ENCODE measurements at regions not wholly inside any gene's neighbourhood (a gene's known extent, or its start where the extent isn't known, plus 50 kb on each side); places are given as distances from the start of the nearest gene placed in this dataset.

DNA sequence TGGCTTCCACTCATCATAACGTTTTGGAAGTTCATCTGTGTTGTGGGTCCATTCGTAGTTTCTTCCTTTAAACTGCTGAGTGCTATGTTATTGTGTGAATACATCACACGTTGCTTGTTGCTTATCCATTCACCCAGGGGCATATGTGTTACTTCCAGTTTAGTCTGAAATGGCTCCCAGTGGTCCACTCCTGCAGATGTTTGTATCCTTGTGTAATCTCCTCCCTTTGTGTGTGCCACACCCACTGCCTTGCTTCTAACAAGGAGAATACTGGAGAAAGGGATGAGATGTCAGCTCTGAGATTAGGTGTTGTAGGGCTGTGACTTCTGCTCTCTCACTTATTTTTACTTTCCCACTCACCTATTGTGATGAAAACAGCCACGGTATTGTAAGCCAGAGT, 239.1 kb upstream of the HABP2 start:
- no peak overlapping the region for H3K4me3 ChIP-seq (replicated peaks in 1 of 2; ENCODE audit: low read depth in 1 of 2, low read length in 2 of 2)
- H4K20me1 ChIP-seq (ENCODE audit: insufficient read depth) = no peaks in the 10 kb centered on the region
- RAD21 ChIA-PET (ENCODE audit: low non-redundant PET in 1 of 2, low total read pairs in 2 of 2, uncharacterized antibody in 2 of 2, unreplicated experiment in 2 of 2) = no interaction called here
- intact Hi-C loops (cut with micrococcal nuclease) = no loop called here
- CTCF ChIA-PET = no interaction called here
- ATAC-seq (no peak), DNase-seq (ENCODE audit: low read depth, low spot score) (no peak)
- no peak overlapping the region for H3K4me2 ChIP-seq (ENCODE audit: low read length)
- TF ChIP-seq YY1 (IDR thresholded peaks at IDR 0.05; ENCODE audit: extremely low read depth, insufficient replicate concordance, low read depth, low read length) = no peak
- TF ChIP-seq EZH2phosphoT487 (IDR thresholded peaks at IDR 0.05; ENCODE audit: borderline replicate concordance) = no peak
- TF ChIP-seq CEBPB (IDR thresholded peaks at IDR 0.05; ENCODE audit: low read depth) = no peak
- no peak for TF ChIP-seq JUND (IDR thresholded peaks at IDR 0.05)
- TF ChIP-seq SRF (IDR thresholded peaks at IDR 0.05; ENCODE audit: low read depth) = no peak
- TF ChIP-seq ZFX (IDR thresholded peaks at IDR 0.05) = no peak
- TF ChIP-seq, protein P1, sequence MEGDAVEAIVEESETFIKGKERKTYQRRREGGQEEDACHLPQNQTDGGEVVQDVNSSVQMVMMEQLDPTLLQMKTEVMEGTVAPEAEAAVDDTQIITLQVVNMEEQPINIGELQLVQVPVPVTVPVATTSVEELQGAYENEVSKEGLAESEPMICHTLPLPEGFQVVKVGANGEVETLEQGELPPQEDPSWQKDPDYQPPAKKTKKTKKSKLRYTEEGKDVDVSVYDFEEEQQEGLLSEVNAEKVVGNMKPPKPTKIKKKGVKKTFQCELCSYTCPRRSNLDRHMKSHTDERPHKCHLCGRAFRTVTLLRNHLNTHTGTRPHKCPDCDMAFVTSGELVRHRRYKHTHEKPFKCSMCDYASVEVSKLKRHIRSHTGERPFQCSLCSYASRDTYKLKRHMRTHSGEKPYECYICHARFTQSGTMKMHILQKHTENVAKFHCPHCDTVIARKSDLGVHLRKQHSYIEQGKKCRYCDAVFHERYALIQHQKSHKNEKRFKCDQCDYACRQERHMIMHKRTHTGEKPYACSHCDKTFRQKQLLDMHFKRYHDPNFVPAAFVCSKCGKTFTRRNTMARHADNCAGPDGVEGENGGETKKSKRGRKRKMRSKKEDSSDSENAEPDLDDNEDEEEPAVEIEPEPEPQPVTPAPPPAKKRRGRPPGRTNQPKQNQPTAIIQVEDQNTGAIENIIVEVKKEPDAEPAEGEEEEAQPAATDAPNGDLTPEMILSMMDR (IDR thresholded peaks at IDR 0.05 in 2 of 3, conservative IDR thresholded peaks at IDR 0.05 in 1 of 3; ENCODE audit: borderline replicate concordance in 1 of 3, insufficient read depth in 1 of 3, low read depth in 2 of 3, low read length in 2 of 3) = no peak
- no peak for TF ChIP-seq TCF7L2 (IDR thresholded peaks at IDR 0.05; ENCODE audit: borderline replicate concordance, extremely low read depth, insufficient read depth, insufficient read length)
- TF ChIP-seq SIN3A (IDR thresholded peaks at IDR 0.05; ENCODE audit: low read depth) = no peak
- TF ChIP-seq RAD21 (IDR thresholded peaks at IDR 0.05; ENCODE audit: low read depth) = no peak
- TF ChIP-seq POLR2AphosphoS5 (IDR thresholded peaks at IDR 0.05; ENCODE audit: low read depth, low read length) = no peak
- no peak for TF ChIP-seq FOSL1 (IDR thresholded peaks at IDR 0.05; ENCODE audit: low read depth)
- TF ChIP-seq, protein P2, sequence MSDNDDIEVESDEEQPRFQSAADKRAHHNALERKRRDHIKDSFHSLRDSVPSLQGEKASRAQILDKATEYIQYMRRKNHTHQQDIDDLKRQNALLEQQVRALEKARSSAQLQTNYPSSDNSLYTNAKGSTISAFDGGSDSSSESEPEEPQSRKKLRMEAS (IDR thresholded peaks at IDR 0.05) = no peak
- no peak for TF ChIP-seq EZH2 (IDR thresholded peaks at IDR 0.05)
- TF ChIP-seq, protein P3, sequence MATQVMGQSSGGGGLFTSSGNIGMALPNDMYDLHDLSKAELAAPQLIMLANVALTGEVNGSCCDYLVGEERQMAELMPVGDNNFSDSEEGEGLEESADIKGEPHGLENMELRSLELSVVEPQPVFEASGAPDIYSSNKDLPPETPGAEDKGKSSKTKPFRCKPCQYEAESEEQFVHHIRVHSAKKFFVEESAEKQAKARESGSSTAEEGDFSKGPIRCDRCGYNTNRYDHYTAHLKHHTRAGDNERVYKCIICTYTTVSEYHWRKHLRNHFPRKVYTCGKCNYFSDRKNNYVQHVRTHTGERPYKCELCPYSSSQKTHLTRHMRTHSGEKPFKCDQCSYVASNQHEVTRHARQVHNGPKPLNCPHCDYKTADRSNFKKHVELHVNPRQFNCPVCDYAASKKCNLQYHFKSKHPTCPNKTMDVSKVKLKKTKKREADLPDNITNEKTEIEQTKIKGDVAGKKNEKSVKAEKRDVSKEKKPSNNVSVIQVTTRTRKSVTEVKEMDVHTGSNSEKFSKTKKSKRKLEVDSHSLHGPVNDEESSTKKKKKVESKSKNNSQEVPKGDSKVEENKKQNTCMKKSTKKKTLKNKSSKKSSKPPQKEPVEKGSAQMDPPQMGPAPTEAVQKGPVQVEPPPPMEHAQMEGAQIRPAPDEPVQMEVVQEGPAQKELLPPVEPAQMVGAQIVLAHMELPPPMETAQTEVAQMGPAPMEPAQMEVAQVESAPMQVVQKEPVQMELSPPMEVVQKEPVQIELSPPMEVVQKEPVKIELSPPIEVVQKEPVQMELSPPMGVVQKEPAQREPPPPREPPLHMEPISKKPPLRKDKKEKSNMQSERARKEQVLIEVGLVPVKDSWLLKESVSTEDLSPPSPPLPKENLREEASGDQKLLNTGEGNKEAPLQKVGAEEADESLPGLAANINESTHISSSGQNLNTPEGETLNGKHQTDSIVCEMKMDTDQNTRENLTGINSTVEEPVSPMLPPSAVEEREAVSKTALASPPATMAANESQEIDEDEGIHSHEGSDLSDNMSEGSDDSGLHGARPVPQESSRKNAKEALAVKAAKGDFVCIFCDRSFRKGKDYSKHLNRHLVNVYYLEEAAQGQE (IDR thresholded peaks at IDR 0.05; ENCODE audit: low read depth) = no peak
- no peak overlapping the region for H3K9ac ChIP-seq (ENCODE audit: low read length)
- no peaks in the 10 kb centered on the region for H3K9me2 ChIP-seq (ENCODE audit: insufficient read depth)
- H2AFZ ChIP-seq (ENCODE audit: low read depth, low read length, poor library complexity, severe bottlenecking) = no peak overlapping the region
- no peaks in the 10 kb centered on the region for H3K4me1 ChIP-seq (ENCODE audit: control insufficient read depth in 1 of 2, insufficient read depth in 2 of 2, low read length in 2 of 2)
- no peaks in the 10 kb centered on the region for H3K36me3 ChIP-seq (ENCODE audit: control insufficient read depth in 1 of 2, insufficient read depth in 2 of 2, low read length in 2 of 2)
- no peaks in the 10 kb centered on the region for H3K79me2 ChIP-seq (ENCODE audit: insufficient read depth, low read length)
- BruUV-seq (replicated peaks) = no TSS peak
- H3K27me3 ChIP-seq (ENCODE audit: insufficient read depth, low read length) = no peaks in the 10 kb centered on the region
- no peaks in the 10 kb centered on the region for H3K9me3 ChIP-seq (ENCODE audit: control insufficient read depth in 1 of 2, insufficient read depth in 1 of 2, low read depth in 1 of 2, low read length in 2 of 2)
- no peak overlapping the region for H3K27ac ChIP-seq (ENCODE audit: low read depth, low read length)
- POLR2A ChIA-PET = no interaction called here
